HG03135 (cell line): ENCODE measurements at regions not wholly inside any gene's neighbourhood (a gene's known extent, or its start where the extent isn't known, plus 50 kb on each side); places are given as distances from the start of the nearest gene placed in this dataset.
"Not testable (repeated sequence)": the region's sequence is repeated elsewhere in the genome, so short reads cannot be mapped to it uniquely, and the experiment has no call there.

Source experiments
- ATAC-seq: cut with Tn5 transposase; IDR thresholded peaks from one replicate; pipeline ENCODE4 v1.9.1; 2021; ENCODE audit warnings: mild to moderate bottlenecking, moderate library complexity; ENCODE audit not compliant: unreplicated experiment

DNA sequence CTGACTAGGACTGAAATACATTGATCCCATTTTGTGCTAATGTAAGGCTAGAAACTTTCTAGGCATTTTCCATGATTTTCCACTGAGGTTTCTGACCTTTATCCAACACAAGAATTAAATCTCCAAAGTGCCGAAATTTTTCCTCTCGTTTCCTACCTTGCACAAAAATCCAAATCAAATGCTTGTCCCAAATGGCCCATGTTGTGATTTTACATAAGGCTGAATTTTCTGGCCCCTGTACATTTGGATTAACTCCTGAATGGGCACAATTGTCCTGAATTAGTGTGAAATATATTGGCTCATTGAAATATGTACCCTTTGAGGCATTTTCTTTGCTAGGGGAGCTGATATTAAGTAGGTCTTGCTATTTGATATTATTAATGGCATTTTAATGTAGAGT, 105.6 kb upstream of the CBLB start:
- no peak for ATAC-seq

DNA sequence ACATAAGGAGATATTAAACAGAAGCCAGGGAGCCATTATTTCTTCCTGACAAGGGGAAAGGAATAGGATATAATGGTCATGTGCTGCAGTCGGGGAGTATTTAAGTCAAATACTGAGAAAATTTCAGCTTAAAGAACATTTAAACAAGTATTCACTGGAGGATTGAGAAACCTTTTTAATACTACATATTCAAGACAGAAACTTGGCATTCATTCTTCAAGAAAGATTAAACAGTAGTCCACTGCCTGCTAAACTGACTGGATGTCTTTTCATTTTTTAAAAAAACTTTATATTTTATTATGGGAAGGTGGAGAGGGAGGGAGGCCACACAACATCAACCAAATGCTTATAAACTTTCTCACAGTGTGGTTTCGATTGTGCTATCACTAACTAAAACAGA, 107.4 kb upstream of the CBLB start:
- no peak for ATAC-seq

DNA sequence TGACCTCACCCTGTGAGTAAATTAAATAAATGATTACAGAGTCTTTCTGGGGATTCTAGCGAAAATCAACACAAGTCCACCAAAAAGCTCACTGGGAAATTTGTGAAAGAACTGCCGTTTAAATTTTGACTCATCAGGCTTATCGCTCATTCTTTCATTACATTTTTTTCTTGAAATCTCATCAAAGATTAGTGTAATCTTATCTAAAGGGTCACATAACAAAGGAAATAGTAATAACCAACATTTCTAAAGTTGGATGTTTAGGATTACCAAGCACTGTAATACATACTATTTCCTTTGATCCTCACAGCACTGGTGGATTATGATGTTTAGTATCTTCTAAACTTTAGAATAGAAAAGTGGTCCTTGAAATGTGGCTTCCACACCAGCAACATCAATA, 111.1 kb upstream of the CBLB start:
- ATAC-seq = no peak

DNA sequence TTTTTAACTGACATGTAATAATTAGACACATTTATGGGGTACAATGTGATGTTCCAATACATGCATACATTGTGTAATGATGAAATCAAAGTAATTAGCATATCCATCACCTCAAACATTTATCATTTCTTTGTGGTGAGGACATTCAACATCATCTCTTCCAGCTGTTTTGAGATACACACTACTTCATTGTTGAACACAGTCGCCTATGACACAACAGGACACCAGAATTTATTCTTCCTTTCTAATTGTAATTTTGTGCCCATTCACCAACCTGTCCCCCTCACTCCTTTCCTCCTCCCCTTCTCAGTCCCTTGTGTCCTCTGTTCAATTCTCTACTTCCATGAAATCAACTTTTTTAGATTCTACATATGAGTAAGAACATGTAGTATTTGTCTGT, 113.4 kb upstream of the CBLB start:
- no peak for ATAC-seq

DNA sequence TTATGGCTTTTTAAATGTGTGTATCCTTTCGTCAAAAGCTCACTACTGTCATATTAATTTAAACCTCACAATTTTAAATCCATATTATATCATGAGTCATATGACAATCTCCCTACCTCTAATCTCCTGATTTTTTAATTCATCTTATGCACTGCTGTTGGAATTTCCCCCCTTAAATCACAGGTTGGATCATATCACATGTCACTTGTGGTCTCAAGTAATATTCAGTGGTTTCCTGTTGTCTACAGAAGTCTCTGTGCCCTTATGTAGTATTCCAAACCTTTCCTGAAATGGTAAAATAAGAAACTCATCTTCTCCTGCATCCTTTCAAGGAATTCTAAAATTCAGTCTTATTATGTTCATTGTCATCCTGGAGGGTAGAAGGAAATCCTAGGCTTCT, 116.0 kb upstream of the CBLB start:
- ATAC-seq = no peak

DNA sequence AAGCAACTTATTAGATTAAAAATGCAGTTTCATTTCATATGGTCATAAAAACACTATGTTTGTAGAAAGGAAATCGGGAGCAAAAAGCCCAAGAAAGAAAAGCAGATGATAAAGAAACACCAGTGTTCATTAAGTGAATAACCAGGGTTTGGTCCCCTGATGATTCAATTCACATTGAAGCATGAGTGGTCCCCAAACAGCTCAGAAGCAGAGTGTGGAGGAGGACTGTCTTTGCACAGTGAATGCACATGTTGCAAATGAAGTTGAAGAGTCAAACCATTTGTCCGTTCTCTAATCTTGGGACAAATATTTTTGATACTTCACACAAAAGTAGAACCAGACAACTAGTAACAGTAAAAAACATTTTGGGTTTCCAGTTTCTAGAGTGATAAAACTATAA, 117.5 kb upstream of the CBLB start:
- ATAC-seq = not testable (repeated sequence)

DNA sequence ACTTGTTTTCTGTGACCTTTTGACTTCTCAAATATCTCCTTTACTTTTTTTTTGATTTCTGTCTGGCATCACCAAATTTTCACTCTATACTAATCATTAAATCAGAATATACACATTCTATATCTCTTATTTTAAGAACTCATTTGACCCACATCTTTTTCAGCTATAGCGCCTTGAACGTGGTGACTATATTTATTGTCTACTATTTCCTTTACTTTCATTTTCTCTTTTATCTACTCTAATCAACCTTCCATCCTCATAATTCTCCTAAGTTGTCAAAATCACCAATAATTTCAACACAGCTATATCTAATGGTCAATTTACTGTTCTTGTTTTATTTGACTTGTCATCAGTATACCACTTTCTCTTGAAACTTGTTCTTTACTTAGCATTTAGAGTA, 119.0 kb upstream of the CBLB start:
- ATAC-seq = no peak

DNA sequence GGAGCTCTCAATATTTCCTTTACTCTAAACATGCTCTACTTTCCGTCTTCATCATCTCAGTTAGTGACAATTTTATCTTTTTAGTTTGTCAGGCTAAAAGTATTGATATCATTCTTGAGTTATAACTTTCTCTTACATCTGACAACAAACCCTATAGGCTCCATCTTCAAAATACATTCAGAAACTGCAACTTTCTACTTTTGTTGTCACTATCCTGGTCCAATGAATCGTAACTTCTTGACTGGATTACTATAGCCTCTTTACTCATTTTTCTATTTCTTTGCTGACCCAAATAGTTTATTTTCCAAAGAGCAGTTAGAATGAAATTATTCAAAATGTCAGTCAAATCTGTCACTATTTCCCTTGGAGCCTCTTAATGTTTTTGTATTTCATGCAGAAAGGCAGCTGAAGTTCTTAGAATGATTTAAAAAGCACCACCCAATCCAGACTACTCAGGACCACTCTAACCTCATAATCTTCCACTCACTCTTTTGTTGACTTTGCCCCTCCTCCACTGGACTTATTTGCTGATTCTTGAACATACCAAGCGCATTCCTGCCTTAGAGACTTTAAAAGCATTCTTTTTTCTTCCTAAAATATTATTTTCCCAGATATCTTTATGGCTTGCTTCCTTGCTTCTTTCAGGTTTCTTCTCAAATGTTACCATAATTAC, 119.9 kb upstream of the CBLB start:
- no peak for ATAC-seq

DNA sequence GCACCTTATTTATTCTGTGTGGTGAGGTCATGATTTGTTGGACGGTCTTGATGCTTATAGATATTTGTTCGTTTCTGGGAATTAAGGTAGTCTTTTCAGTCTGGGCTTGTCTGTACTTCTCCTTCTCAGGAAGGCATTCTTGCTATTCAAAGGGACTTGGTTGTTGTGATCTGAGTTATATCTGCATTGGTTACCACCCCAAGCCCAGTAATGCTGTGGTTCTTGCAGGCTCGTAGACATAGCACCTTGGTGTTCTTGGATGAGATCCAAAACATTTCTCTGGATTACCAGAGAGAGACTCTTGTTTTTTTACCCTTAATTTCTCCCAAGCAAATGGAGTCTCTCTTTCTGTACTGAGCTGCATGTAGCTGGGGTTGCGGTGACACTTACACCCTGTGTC, 128.0 kb upstream of the CBLB start:
- ATAC-seq = no peak

DNA sequence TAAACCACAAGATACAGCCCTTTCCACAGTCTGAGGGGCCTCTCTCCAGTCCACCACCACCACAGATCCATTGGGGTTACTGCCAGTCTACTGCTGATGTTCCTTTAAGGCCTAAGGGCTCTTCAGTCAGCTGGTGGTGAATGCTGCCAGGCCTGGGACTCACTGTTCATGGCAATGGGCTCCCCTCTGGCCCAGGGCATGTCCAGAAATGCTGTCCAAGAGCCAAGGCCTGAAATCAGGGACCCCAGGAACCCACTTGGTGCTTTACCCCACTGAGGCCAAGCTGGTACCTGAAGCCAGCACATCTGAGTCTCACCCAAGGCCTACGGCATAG, 128.6 kb upstream of the CBLB start:
- ATAC-seq = no peak

DNA sequence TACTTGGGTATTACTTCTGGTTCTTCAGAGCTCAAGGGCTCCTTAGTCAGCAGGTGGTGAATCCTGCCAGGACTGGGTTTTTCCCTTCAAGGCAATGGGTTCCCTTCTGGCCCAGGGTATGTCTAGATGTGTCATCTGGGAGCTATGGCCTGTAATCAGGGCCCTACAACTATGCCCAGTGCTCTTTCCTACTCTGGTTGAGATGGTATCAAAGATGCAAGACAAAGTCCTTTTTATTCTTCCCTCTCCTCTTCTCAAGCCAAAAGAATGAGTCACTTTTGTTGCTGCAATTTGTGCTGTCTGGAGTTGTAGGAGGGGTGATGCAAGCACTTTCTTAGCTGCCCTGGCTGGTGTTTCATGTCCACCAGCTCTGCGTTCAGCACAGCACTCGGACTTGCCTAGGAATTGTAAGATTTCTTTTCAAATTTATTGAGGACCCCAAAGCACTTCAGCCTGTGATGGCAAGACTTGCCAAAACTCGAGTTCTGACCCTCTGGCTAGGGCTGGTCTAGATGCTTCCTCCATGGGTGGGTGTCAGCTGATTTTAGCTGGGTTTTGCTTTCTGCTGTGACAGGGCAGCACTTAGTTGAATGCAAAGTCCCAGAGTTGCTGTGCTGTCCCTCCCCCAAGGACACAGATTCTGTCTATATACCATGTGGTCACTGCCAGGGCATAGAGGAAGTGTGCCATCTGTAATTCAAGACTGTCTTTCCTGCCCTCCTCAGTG, 129.2 kb upstream of the CBLB start:
- ATAC-seq = no peak

DNA sequence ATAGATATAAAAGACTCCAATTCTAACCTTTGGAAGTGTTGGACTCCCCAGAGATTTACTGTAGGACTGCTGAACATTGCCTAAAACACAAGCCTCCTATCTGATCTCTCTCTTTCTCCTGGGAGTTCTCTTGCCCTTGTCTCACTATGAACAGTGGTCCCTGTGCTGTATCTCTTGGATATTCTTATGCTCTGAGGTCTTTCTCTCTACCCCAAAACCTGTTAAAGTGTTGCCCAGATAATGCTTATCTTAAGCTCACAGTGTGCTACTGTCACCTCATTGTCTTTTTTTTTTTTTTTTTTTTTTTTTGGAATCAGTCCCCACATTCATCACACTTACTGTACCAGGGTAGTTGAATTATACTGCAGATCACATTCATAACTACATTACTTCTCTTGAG, 131.0 kb upstream of the CBLB start:
- no peak for ATAC-seq

DNA sequence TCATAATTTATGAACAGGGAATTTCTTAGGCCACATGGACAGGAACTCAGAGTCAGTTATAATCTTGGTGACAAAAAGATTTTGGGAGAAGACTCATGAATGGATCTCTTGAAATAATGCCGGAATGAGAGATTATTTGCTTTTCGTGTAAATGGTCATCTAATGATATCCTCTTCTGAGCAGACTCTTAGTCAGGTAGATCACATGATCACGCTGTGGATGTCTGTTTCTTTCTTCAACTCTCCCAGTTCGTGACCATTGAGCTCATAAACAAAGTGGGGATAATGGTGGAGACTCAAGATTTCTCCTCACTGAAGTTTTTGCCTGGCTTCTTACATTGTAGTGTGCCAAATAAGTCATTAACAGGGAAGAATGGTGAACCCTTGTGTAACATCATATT, 133.1 kb upstream of the CBLB start:
- ATAC-seq = no peak

DNA sequence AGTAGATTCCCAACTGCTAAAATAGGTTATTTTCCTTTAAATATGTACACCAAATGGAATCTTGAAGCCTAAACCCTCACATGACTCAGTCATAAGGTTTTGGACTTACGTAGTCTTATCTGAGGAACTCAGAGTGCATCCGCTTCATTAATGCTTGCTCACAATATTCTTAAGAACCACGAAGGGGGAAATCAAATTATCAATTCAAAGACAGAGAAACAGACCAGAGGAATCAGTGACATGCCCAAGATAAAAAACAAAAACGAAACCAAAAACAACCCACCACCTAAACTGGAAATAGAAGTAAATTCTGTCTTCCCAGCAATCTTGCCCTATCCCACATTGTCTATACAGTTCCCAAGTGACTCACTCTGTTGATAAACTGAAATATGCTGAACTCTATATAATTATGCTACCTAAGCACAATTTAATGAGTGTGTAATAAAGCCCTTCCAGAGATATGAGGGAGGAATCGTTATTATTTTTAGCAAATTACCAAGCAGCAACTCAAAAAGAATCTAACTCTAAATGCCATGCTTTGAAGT, 135.4 kb upstream of the CBLB start:
- no peak for ATAC-seq

DNA sequence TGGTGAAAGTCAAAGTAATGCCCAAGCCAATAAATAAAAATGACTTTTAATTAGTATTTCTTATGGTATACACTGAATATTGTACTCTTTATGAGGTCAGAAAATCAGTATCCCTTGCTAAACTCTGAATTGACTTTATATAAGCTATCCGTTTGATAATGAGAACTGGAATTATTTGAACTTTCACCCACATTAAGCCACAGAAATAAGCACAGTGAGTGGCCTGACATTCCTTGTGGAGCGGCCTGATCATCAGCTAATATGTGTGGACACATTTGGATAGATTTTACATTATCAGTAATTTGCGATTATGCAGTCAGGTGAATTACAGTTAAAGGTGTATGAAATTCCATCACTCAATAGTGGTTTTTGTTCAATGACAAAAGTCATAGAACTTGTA, 136.0 kb upstream of the CBLB start:
- no peak for ATAC-seq

DNA sequence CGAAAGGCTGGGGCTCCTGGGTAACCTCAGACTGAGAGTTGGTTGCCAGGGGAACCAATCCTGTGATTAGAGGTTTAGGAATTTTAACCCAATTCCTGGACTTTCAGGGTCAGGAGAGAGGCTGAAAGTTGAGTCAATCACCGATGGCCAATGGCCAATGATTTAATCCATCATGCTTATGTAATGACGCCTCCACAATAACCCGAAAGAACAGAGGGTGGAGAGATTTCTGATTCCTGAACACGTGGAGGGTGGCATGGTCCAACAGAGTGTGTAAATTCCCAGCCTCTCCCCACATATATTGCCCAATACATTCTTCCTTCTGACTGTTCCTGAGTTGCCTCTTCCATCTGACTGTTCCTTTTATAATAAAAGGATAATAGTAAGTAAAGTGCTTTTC, 137.2 kb upstream of the CBLB start:
- no peak for ATAC-seq

DNA sequence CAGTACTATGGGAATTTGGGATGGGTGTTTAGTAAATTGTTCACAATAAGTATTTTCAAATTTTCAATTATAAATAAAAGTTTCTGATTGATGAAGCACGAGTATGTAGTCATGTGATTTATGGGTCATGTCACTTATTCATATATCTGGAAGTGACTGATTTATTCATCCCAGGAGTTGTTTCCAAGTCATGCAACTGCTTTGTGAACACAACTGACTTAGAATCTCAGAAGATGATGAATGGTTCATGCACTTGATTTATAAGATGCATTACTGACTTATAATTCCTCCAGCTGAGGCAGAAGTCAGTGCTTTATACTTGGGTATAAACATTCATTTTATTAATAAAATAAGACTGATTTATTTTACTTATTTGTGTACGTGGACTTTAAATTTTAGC, 137.8 kb upstream of the CBLB start:
- ATAC-seq = no peak

DNA sequence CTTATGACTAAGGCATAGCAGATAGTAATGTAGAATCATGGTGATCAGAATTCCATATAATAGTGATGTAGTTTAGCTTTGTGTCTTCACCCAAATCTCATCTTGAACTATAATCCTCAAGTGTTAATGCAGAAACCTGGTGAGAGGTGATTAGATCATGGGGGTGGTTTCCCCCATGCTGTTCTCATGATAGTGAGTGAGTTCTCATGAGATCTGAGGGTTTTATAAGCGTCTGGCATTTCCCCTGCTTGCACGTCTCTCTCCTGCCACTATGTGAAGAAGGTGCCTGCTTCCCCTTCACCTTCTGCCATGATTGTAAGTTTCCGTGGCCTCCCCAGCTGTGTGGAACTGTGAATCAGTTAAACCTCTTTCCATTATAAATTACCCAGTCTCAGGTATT, 138.7 kb upstream of the CBLB start:
- ATAC-seq = no peak

DNA sequence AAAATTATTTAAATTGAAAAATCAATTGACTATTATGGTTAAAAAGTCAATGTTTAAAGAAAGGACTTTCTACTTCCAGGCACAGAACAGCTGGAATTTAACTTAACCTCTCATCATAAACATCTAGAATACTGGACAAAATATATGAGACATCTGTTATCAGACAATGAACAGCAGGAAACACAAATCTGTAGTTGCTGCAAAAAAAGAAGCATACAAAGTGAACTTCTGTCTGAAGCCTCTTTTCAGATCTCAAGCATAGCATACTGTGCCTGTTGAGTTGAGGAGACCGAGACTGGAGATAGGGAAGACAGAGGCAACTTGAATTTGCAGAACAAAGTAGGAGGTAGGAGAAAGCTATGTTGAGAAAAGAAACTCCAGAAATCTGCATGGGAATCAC, 140.0 kb upstream of the CBLB start:
- ATAC-seq = no peak

DNA sequence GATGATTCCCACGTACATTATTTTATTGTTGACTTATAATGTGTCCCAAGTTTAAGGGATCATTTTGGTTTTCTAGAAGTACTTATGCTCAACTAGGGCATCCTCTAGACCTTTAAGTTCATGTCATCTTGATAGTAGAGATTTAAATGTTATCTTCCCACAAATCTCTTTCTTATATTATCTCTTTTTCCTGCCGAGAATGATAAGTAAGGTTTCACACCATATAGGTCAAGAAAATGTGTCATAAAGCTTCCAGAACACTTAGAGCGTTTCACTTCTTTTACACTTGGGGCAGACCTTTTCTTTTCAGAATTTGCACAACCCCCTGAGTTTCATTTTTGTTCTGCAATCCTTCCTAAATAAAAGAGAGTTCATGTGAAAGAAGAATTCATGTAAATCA, 142.0 kb upstream of the CBLB start:
- no peak for ATAC-seq

DNA sequence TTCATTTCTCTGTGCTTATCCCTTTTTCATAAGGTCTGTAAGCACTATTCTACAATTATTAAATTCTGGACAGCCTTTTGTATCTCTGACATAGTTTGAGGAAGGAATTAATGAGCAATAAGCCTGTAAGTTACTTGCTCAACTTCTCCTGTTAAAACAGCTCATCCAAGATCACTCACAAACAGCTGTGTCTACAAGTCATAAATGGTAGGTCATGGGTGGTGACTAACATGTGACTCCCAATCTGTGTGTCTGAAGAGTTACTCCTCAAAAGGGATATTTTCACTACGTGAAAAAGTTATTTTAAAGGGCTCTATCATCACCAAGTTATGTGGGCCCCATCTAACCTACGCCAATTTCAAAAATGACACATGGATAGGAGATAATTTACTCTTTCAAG, 145.2 kb upstream of the CBLB start:
- ATAC-seq = no peak

DNA sequence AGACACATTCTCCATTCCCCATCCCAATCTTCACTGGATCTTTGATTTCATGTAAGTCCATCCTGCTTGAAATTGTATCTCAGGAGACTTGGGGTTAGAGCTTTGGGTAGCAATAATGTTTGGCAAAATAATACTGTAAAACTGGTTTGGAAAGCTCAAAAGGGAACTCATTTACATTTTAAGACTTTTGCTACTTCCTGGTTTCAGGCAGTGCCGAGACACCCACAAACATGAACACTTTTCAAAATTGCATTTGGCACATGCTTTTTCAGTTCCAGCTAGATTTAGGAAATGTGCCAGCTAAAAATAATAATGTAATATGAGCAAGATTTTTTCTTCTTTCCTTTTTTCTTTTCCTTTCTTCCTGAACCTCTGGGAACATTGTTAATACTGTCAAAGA, 145.7 kb upstream of the CBLB start:
- no peak for ATAC-seq

DNA sequence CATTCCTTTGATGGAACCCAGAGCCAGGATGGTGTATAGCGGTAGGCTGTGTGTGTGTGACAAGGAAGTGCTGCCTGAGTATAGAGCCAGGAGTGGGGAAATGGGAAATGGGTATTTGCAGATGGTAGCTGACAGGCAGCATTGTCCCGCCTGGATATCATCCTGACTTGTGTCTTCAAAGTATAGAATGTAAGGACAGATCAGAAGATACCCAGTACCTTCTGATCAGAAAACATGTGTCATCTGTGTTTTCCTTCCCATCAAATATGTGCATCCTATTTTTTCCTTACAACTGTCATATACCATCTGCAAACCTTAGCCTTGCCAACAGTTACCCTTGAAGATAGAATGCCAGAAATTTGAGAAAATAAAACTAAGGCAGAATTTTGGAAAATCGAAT, 146.2 kb upstream of the CBLB start:
- ATAC-seq = no peak
